ENCODE measurements at regions not wholly inside any gene's neighbourhood (a gene's known extent, or its start where the extent isn't known, plus 50 kb on each side); places are given as distances from the start of the nearest gene placed in this dataset.

GRCh38 chr13:76516586-76516985 is 369.6 kb downstream of the KCTD12 start:
- DNase-seq (ENCODE audit: low read depth): no peak

DNA sequence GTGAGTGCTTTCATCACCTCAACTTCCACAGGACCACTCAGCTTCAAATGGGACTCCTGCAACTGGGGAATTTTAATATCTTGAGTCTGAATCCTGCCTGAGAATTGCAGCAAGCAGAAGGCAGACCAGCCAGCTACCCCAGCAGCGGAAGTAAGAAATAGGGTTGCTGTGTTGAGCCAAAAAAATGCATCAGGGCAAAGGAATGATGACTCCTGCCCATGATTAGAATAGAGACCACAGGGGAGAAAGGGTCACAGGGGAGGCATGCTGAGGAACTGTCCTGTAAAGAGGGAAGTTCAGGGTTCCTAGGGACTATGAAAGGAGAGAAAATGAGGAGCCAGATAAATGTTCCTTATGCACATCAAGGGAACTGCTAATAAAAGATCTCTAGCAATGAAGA is 370.2 kb downstream of the KCTD12 start:
- DNase-seq (ENCODE audit: low read depth): peak; percentile 76

DNA sequence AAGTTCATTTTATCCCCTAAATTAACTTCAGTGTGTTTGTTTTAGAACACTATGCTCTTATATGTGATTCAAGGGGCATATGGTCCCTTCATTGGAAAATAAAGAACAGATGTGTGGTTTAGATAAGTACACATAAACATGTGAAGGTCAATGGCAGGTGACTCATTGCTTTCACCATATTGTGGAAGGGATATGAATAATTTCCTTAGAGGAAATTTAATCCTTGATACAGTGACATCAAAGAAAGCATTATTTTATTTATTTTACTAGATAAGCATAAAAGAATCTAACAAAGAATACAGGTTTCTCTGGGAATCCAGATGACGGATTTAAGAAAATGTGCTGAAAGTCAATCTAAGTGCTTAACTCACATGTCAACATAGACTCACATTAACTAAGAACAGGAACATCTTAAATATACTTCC is 373.5 kb downstream of the KCTD12 start:
- peak; percentile 88 for DNase-seq (ENCODE audit: low read depth)

- DNase-seq (ENCODE audit: low read depth): no peak
Observed at GRCh38 chr13:76505437-76505836, 380.8 kb downstream of the KCTD12 start.

DNA sequence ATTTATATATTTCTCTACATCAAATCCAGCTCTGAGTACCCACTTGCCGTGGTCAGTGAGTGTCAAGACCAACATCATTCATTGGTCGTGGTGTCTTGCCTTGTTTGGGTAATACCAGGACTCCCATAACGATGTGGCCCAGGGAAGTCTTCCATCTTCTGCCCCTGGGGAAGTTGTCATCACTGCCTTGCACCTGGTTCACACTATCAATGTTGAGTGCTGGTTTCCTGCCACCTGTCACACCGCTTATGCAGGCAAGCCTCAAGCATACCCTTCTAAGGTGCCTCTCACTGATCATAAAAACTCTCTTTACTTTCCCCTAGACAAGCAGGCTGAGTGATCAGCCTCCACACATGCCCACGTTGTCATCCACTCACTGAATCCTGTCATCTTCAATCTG is 382.4 kb downstream of the KCTD12 start:
- no peak for DNase-seq (ENCODE audit: low read depth)

DNA sequence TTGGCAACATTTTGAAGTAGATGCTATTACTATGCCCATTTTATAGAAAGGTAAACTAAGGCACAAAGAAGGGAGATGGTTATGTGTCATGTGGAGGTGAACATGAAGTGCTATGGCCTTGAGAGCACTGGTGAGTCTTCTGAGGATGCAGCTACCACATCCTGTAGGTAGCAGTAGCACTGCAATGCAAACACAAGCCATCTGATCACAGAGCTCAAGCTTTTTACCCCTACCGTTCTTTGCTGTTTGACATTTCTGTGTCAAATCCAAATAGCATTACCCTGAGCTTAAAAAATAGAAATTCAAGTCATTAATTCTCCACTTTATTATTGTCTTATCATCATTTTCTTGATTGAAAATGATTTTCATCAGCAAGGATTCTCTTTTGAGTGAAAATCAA is 382.9 kb downstream of the KCTD12 start:
- no peak for DNase-seq (ENCODE audit: low read depth)

DNA sequence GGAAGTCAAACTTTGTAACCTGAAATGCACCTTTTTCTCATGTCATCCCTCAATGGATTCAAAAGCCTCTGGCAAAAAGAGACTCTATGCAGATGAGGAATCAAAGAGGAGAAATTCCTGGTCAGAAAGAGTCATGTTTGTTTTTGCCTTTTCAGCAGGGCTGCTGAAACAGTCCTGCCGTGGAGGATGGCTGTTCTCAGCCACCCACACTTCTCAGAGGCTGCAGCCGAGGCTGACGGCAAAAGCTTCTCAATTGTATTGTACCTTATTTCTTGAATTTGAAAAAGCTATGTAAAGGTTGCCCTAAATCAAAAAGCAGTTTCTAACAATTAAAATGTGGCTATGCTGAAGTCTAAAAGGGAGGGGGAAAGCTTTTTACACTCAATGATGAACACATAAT is 385.3 kb downstream of the KCTD12 start:
- DNase-seq (ENCODE audit: low read depth): no peak

DNA sequence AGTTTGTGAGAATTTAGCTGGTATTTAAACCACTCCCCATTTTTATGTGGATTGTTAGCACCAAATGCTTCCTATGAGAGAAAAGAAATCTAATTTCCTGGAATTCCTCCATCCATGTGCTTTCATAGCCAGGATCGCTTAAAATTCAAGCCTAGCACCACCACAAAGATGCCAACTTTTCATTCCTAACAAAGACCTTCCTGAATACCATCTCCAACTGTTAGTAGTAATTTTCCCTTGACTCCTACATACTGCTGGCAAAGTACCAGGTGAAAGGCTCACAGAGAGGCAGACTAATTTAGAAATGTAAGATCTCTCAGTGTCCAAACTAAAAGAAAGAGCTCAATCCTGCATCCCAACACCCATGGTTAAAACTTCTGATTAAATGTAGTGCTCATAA is 386.3 kb downstream of the KCTD12 start:
- no peak for DNase-seq (ENCODE audit: low read depth)

DNA sequence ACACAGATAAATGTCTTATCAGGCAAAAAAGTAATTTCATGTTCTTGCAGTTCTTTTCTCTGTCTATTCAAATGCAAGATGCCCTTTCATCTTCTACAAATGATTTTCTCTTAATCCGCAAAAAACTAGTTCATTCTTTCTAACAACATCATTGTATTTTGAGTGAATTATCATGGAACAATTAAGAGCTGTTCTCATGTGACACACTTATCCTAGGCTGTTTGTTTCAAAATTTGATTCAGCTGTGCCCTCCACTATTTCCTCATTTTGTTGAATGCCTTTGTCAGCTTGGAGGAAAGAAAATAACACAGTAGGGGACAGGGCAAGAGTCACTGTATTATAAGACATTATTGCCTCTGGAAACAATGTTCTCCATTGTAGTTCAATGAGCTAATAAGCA is 396.9 kb downstream of the KCTD12 start:
- no peak for DNase-seq (ENCODE audit: low read depth)

GRCh38 chr13:76481738-76482137 is 404.5 kb downstream of the KCTD12 start:
- DNase-seq (ENCODE audit: low read depth): no peak

- no peak for DNase-seq (ENCODE audit: low read depth)
Observed at GRCh38 chr13:76474966-76475365, 411.2 kb downstream of the KCTD12 start.

- peak; percentile 59 for DNase-seq (ENCODE audit: low read depth)
Observed at GRCh38 chr13:76474356-76474755, 411.8 kb downstream of the KCTD12 start.

GRCh38 chr13:76473552-76474134 is 412.6 kb downstream of the KCTD12 start:
- DNase-seq (ENCODE audit: low read depth): peak; percentile 64

GRCh38 chr13:76472916-76473315 is 413.3 kb downstream of the KCTD12 start:
- DNase-seq (ENCODE audit: low read depth): no peak

GRCh38 chr13:76471486-76471885 is 414.7 kb downstream of the KCTD12 start:
- DNase-seq (ENCODE audit: low read depth): no peak

DNA sequence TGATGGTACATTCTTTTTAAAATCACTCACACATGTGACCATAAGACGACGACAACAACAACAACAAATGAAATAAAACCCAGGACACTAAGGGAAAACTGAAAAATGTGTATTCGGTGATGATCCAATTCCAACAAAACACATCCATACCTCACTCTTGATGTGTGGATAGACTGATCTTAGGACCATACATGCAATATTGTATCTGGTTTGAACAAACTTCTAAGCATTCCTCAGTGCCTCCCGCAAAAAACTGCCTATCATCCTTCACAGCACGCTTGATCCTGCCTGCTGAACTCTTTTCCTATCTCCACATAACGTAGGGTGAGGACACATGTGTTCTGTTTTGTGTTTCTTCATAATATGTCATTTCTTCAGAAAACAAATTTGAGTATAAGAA is 415.2 kb downstream of the KCTD12 start:
- DNase-seq (ENCODE audit: low read depth): no peak

- DNase-seq (ENCODE audit: low read depth): no peak
Observed at GRCh38 chr13:76466043-76466442, 420.2 kb downstream of the KCTD12 start.

- no peak for DNase-seq (ENCODE audit: low read depth)
Observed at GRCh38 chr13:76463314-76463713, 422.9 kb downstream of the KCTD12 start.

GRCh38 chr13:76461999-76462398 is 424.2 kb downstream of the KCTD12 start:
- DNase-seq (ENCODE audit: low read depth): peak; percentile 18

GRCh38 chr13:76461484-76461883 is 424.7 kb downstream of the KCTD12 start:
- no peak for DNase-seq (ENCODE audit: low read depth)

DNA sequence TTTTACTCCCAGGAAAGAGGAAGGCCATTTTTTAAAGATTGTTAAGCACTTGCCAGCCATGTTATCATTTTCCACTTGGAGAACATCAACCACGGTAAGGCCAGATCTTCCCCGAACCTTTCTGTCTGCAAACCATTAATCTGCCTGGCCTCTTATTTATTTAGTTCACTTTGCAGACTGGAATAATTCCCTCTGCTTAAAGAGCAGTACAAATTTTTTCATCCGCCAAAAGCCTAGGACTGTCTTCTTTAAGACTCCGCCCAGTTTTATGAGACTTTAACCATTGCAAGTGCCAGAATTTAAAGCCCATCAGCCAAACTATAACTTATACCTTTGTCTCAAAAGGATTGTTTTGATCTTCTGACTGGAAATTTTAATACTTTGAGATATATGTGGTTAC is 426.3 kb downstream of the KCTD12 start:
- DNase-seq (ENCODE audit: low read depth): no peak

DNA sequence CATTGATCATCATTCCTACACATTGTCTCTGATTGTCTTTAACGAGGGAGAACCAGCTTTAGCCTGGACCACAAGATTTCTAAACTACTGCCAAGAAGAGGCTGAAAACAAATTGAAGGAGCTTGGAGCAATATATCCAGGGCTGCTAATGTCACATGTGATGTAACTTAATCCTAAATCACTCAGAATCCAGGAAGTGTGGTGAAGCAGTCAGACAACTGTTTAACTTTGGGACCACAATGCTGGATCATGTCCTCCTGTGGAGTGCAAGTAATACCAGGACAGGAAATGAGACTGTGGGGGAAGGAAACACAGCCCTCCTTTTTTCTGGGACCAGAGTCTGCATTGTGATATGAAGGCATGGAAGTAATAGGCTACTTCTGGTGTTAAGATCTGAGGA is 430.2 kb downstream of the KCTD12 start:
- peak; percentile 80 for DNase-seq (ENCODE audit: low read depth)

DNA sequence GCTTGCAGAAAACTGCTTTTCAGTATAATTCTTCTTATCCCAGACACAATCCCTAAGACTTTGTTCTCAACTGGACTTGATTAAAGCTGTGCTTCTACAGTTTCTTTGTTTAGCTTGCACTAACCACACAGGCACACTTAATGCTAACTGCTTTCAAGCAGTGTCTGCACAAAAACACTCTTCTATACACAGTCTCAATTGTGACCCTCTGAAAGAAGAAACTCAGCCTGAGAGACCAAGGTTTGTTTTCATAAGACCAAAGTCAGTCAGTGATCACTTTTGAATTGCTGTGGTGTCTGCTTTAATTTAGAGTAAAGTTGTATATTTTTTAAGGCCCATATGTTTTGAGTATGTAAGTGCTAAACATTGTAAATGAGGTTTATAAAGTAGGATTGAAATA is 431.2 kb downstream of the KCTD12 start:
- peak; percentile 37 for DNase-seq (ENCODE audit: low read depth)

GRCh38 chr13:76449716-76450115 is 436.5 kb downstream of the KCTD12 start:
- no peak for DNase-seq (ENCODE audit: low read depth)

DNA sequence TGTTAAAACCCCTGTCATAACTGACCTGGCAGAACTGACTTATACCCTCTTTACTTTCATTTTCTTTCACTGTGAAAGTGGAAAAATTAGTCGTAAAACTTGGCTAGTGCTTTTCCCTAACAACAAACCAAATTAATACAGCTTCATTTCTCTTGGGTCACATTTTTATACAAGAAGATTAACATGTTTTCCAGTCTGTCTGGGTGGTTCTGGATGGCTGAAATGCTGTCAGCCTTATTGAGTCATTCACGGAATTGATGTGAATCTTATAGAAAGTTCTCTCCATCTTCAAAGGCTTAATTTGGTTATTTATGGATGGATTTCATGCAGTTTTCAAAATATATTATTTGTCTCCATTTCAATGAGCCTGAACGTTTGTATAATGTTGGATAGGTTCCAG is 440.0 kb downstream of the KCTD12 start:
- no peak for DNase-seq (ENCODE audit: low read depth)
